ENCODE measurements at regions not wholly inside any gene's neighbourhood (a gene's known extent, or its start where the extent isn't known, plus 50 kb on each side); places are given as distances from the start of the nearest gene placed in this dataset.

DNA sequence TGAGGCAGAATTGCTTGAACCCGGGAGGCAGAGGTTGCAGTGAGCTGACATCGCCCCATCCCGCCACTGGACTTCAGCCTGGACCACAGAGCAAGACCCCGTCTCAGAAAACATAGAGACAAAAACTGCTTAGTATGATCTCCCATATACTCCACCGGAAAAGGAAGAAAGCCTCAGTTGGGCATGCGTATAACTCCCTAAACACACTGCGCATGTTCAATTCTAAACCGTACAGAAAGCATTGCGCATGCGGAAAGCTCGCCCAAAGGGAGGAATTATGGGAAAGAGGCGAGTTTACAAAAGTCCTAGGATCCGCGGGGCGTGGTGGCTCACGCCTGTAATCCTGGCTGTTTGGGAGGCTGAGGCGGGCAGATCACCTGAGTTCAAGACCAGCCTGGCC, 312.7 kb upstream of the ERCC4 start:
- DNase-seq (ENCODE audit: low read depth), result no peak
- TF ChIP-seq, protein P1, sequence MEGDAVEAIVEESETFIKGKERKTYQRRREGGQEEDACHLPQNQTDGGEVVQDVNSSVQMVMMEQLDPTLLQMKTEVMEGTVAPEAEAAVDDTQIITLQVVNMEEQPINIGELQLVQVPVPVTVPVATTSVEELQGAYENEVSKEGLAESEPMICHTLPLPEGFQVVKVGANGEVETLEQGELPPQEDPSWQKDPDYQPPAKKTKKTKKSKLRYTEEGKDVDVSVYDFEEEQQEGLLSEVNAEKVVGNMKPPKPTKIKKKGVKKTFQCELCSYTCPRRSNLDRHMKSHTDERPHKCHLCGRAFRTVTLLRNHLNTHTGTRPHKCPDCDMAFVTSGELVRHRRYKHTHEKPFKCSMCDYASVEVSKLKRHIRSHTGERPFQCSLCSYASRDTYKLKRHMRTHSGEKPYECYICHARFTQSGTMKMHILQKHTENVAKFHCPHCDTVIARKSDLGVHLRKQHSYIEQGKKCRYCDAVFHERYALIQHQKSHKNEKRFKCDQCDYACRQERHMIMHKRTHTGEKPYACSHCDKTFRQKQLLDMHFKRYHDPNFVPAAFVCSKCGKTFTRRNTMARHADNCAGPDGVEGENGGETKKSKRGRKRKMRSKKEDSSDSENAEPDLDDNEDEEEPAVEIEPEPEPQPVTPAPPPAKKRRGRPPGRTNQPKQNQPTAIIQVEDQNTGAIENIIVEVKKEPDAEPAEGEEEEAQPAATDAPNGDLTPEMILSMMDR (IDR thresholded peaks at IDR 0.05; ENCODE audit: control insufficient read depth, extremely low read depth, insufficient read depth), result no peak
- H3K4me3 ChIP-seq (ENCODE audit: low read depth, low read length), result no peak overlapping the region

DNA sequence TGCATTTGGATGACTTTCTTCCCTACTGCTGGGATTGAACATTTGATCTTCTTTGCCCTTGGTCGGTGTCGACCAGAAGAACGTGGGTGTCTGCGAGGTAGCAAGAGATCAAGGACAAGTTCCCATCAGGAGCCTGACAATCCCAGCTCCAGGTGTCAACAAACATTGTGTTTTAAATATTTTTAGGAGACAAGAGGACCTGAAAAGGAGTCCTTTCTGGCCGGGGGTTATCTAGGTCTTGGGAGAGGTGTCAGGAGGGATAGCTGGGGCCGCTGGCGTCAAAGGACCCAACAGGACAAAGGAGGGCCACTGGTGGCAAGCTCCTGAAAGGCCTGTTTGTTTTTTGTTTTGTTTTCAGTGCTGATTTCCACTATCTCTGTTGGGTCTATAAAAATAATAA, 308.4 kb upstream of the ERCC4 start:
- TF ChIP-seq, protein P1 (IDR thresholded peaks at IDR 0.05; ENCODE audit: control insufficient read depth, extremely low read depth, insufficient read depth), result no peak
- no peak for DNase-seq (ENCODE audit: low read depth)
- H3K4me3 ChIP-seq (ENCODE audit: low read depth, low read length), result no peak overlapping the region

DNA sequence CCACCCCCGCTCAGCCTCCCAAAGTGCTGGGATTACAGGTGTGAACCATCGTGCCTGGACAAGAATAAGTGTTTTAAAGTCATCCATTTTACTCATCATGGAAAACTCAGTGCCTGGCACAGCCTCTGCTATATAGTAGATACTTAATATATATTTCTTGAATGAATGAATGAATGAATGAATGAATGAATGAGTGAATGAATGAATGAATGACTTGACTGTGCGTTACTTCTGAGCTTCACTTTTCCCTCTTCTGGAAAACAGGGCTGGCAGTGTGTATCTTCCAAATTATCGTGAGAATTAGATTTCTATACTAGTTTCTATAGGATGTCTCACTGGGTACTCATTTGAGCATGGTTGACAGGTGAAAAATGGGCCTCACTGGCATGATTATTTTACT, 307.3 kb upstream of the ERCC4 start:
- TF ChIP-seq, protein P1 (IDR thresholded peaks at IDR 0.05; ENCODE audit: control insufficient read depth, extremely low read depth, insufficient read depth), result no peak
- H3K4me3 ChIP-seq (ENCODE audit: low read depth, low read length), result no peak overlapping the region
- no peak for DNase-seq (ENCODE audit: low read depth)

DNA sequence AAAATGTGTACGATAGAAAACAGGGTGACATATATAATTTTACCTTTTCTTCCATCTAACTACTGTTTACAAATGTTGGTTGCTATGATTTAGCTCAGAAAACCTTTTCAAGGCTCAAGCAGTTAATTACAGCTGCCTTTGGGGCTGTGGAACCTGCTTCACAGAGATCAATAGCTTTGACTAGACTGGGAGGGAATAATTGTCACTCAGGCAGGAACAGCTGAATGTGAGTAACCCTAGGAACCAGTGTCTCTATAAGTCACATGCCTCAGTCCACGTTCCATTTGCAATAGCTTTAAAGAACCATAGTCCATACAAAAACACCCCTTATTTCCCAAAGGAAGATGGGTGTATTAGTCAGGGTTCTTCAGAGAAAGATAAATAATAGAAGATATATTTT, 306.8 kb upstream of the ERCC4 start:
- no peak overlapping the region for H3K4me3 ChIP-seq (ENCODE audit: low read depth, low read length)
- no peak for DNase-seq (ENCODE audit: low read depth)

DNA sequence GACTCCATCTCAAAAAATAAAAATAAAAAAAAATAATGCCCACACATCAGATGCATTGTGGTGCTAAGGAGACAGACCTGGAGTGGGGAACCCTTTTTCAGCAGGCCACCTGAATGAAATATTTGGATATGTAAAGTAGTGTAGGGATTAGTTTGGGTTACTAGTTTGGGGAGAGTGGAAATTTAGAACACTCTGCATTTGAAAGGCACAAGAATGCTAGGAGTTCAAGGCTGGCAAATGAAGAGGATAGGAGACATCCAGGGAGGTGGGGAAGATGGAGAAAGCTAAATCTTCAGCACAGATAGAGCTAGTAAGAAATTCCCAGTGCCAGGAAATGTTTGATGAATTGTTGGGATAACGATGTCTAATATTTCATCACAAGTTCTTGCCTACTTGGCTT, 298.3 kb upstream of the ERCC4 start:
- DNase-seq (ENCODE audit: low read depth), result no peak
- TF ChIP-seq, protein P1 (IDR thresholded peaks at IDR 0.05; ENCODE audit: control insufficient read depth, extremely low read depth, insufficient read depth), result no peak
- H3K4me3 ChIP-seq (ENCODE audit: low read depth, low read length), result no peak overlapping the region

More for the DNA sequence above, 306.8 kb upstream of the ERCC4 start:
- TF ChIP-seq, protein P1 (IDR thresholded peaks at IDR 0.05; ENCODE audit: control insufficient read depth, extremely low read depth, insufficient read depth), result no peak

DNA sequence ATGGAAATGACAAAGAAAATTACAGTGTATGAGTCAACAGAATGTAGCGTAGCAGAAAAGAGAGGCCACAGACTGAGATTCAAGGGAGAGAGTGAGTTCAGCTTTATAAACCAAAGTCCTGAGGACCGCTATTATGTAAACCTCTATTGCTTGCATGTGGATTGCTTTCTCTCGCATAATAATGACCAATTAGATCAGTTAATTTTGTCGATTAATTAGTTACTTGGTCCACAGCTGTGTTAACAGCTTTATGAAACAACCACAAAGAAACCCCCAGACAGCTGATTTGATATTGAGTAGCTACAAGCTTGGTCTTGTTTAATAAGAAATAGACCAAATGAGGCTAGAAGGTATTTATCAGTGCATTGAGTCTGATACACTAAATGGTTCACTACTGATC, 291.8 kb upstream of the ERCC4 start:
- H3K4me3 ChIP-seq (ENCODE audit: low read depth, low read length), result no peak overlapping the region
- TF ChIP-seq, protein P1 (IDR thresholded peaks at IDR 0.05; ENCODE audit: control insufficient read depth, extremely low read depth, insufficient read depth), result no peak

DNA sequence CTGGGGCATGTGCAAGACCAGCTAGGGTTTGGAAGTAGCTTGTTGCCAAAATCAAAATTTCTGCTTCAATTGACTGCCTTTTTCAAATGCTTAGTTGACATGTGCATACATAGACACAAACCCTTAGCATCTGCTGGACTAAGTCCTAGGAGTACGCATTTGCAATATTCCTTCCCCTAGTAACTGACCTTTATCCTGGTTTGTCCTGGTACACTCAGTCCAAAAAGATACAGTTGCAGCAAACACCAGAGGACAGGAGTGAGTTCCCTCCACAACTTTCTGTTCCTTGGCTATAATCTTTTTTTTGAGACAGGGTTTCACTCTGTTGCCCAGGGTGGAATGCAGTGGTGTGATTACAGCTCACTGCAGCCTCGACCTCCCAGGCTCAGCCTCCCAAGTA, 290.2 kb upstream of the ERCC4 start:
- TF ChIP-seq, protein P1 (IDR thresholded peaks at IDR 0.05; ENCODE audit: control insufficient read depth, extremely low read depth, insufficient read depth), result no peak
- no peak for DNase-seq (ENCODE audit: low read depth)
- H3K4me3 ChIP-seq (ENCODE audit: low read depth, low read length), result no peak overlapping the region

More for the DNA sequence above, 291.8 kb upstream of the ERCC4 start:
- no peak for DNase-seq (ENCODE audit: low read depth)
